Upper lobe of right lung (tissue), 1 donor: ENCODE measurements at regions not wholly inside any gene's neighbourhood (a gene's known extent, or its start where the extent isn't known, plus 50 kb on each side); places are given as distances from the start of the nearest gene placed in this dataset.

Source experiments
- ATAC-seq: fragments of 200-7000 bp; cut with Tn5 transposase; one replicate; pipeline ENCODE4 v1.9.1; 2020; ENCODE audit warnings: mild to moderate bottlenecking, moderate library complexity
- DNase-seq: peaks from one replicate; pipeline ENCODE4 v3.0.0-alpha.2; 2020
- H3K27ac ChIP-seq: fragments of 200-600 bp; one replicate; pipeline ENCODE4 v1.8.0; 2022
- H3K27me3 ChIP-seq: fragments of 200-600 bp; one replicate; pipeline ENCODE4 v1.8.0; 2022; ENCODE audit warnings: mild to moderate bottlenecking
- H3K36me3 ChIP-seq: fragments of 200-600 bp; one replicate; pipeline ENCODE4 v1.8.0; 2022
- H3K4me1 ChIP-seq: fragments of 200-600 bp; one replicate; pipeline ENCODE4 v1.8.0; 2022
- H3K4me3 ChIP-seq: fragments of 200-600 bp; one replicate; pipeline ENCODE4 v1.8.0; 2022; ENCODE audit warnings: mild to moderate bottlenecking
- H3K9me3 ChIP-seq: fragments of 200-600 bp; one replicate; pipeline ENCODE4 v1.8.0; 2022
- intact Hi-C: fragments of 100-400 bp; cut with DNase I; formaldehyde crosslinking; loops from one replicate; pipeline ENCODE4 v1.11.0; 2022
- TF ChIP-seq, protein P1 (sequence below): fragments of 200-600 bp; IDR thresholded peaks from one replicate; pipeline ENCODE4 v1.8.0; 2022; ENCODE audit warnings: antibody characterized with exemption
- donor health status: DM: no; HTN: yes; CAD: no; lungs with severe emphysema.

DNA sequence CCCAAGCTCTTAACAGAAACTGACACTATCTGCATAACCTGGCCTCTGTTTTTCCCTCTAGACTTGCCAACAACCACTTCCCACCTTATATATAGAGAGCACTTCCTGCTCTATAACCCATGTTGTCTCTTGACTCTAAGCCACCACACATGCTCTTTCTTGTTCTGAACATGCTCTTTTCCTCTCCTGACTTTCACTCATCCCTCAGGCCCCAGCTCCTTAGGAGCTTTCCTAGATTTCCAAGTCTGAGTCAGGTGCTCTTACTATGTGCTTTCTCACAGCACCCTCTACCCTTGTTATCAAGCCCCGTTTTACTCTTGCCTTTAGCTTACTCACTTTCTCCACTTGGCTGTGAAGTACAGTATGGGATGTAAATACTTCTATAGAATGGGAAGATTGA is 143.9 kb upstream of the EYA4 start:
- H3K4me1 ChIP-seq: no peaks in the 10 kb centered on the region
- intact Hi-C loops: no loop called here
- ATAC-seq (no peak), DNase-seq (no peak)
- H3K4me3 ChIP-seq: no peak overlapping the region
- H3K36me3 ChIP-seq: no peaks in the 10 kb centered on the region
- no peak overlapping the region for H3K27ac ChIP-seq
- H3K27me3 ChIP-seq: no peaks in the 10 kb centered on the region
- TF ChIP-seq, protein P1, sequence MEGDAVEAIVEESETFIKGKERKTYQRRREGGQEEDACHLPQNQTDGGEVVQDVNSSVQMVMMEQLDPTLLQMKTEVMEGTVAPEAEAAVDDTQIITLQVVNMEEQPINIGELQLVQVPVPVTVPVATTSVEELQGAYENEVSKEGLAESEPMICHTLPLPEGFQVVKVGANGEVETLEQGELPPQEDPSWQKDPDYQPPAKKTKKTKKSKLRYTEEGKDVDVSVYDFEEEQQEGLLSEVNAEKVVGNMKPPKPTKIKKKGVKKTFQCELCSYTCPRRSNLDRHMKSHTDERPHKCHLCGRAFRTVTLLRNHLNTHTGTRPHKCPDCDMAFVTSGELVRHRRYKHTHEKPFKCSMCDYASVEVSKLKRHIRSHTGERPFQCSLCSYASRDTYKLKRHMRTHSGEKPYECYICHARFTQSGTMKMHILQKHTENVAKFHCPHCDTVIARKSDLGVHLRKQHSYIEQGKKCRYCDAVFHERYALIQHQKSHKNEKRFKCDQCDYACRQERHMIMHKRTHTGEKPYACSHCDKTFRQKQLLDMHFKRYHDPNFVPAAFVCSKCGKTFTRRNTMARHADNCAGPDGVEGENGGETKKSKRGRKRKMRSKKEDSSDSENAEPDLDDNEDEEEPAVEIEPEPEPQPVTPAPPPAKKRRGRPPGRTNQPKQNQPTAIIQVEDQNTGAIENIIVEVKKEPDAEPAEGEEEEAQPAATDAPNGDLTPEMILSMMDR: no peak
- H3K9me3 ChIP-seq: no peaks in the 10 kb centered on the region

DNA sequence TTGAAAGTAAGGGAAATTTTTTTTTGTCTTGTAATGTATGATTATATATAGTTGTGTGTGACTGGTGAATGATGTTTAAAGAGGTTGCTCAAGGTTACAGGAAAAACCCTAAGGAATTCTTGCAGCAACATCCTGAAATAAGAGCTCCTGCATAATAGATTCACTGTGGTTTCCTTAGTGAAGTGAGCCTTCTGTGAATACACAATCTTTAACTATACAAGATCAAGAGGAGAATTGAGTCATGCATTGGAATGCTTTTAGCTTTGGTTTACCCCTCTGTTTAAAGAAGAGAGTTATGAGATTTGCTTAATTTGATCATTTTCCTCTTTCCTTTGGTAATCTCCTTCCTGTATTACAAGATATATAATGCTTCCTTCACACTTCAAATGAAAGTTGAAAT is 141.6 kb upstream of the EYA4 start:
- ATAC-seq: no peak
- TF ChIP-seq, protein P1: no peak
- H3K27ac ChIP-seq: no peak overlapping the region

DNA sequence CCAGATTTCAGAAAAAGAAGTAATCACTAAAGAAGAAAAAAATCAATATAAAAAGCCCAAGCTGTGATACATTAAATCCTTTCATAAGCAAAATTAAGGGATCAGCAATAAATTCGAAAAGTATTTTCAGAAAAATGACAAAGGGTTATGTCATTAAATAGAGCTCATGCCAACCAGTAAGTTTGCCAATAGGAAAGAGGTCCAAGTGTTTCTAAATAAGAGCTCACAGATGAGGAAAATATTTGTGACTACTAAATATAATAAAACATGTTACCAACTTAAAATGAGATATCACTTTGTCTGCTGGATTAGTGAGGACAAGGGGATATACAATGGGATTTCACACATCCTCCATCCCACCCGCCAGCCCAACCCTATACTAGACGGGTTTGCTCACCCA is 140.3 kb upstream of the EYA4 start:
- no peaks in the 10 kb centered on the region for H3K9me3 ChIP-seq
- intact Hi-C loops: no loop called here
- TF ChIP-seq, protein P1: no peak
- no peak overlapping the region for H3K27ac ChIP-seq
- no peaks in the 10 kb centered on the region for H3K27me3 ChIP-seq
- H3K36me3 ChIP-seq: no peaks in the 10 kb centered on the region
- H3K4me3 ChIP-seq: no peak overlapping the region
- no peak for ATAC-seq
- DNase-seq: no peak
- H3K4me1 ChIP-seq: no peaks in the 10 kb centered on the region

More for the DNA sequence above, 141.6 kb upstream of the EYA4 start:
- H3K36me3 ChIP-seq: no peaks in the 10 kb centered on the region
- no peak overlapping the region for H3K4me3 ChIP-seq
- intact Hi-C loops: no loop called here
- H3K27me3 ChIP-seq: no peaks in the 10 kb centered on the region
- DNase-seq: no peak
- no peaks in the 10 kb centered on the region for H3K9me3 ChIP-seq
- no peaks in the 10 kb centered on the region for H3K4me1 ChIP-seq

DNA sequence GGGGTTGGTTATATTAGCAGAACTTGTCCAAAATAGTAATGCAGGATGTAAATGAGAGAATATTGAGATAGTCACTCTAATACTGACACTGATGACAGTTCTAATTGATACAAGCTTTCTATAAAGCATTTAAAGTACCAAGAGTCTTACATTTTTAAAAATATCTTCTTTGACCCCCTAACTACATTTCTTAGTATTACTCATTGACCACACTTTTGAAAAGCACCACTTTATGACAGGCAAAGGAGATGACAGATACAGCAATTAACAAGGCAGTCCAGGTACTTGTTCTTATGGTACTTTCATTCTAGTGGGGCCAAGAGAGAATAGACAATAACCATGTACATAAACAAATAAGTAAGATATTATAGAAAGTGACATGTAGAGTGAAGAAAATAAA is 139.4 kb upstream of the EYA4 start:
- no peaks in the 10 kb centered on the region for H3K9me3 ChIP-seq
- H3K27me3 ChIP-seq: no peaks in the 10 kb centered on the region
- H3K4me1 ChIP-seq: no peaks in the 10 kb centered on the region
- DNase-seq (no peak), ATAC-seq (no peak)
- H3K27ac ChIP-seq: no peak overlapping the region
- H3K36me3 ChIP-seq: no peaks in the 10 kb centered on the region
- TF ChIP-seq, protein P1: no peak
- intact Hi-C loops: no loop called here
- H3K4me3 ChIP-seq: no peak overlapping the region

DNA sequence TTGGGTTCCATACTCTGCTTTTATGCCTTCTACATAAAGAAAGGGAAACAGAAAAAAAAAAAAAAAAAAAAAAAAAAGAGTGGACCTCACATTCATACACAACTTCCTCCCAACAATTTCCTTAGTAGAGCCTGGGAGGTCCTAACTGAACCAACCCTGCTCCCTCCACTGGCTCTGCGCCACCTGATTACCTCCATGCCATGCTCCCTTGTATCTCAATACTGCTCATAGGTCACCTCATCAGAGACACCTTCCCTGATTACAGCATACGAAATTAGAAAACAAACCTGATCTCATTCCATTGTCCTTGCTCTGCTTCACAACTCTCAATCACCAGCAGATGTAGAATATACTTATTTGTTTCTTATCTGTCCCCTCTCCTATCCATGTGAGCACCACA is 134.2 kb upstream of the EYA4 start:
- intact Hi-C loops: no loop called here
- Histone ChIP-seq H3K9me3 (no peaks in the 10 kb centered on the region), H3K27ac (no peak overlapping the region), H3K36me3 (no peaks in the 10 kb centered on the region), H3K4me1 (no peaks in the 10 kb centered on the region), H3K4me3 (no peak overlapping the region), H3K27me3 (no peaks in the 10 kb centered on the region)
- TF ChIP-seq, protein P1: no peak
- ATAC-seq (no peak), DNase-seq (no peak)

DNA sequence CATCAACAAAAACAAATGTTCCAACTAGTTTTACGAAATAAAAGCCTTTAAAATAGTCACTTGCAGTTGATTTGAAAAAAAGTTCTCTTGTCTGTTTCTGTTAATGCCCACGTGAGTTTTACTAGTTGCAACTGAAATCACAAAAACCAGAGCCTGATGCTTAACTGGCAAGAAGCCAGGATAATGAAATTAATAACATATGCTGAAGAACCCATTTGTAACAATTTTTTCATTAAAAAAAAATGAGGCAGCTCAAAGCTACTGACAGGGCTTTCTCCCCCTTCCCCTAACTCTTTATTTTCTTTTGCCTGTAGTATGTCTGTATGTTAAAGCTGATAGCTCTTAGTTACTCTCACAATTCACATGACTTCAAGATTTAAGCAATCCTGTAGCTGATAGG is 132.7 kb upstream of the EYA4 start:
- DNase-seq (no peak), ATAC-seq (no peak)
- H3K27me3 ChIP-seq: no peaks in the 10 kb centered on the region
- no peak overlapping the region for H3K4me3 ChIP-seq
- no peak overlapping the region for H3K27ac ChIP-seq
- no peaks in the 10 kb centered on the region for H3K9me3 ChIP-seq
- intact Hi-C loops: no loop called here
- H3K4me1 ChIP-seq: no peaks in the 10 kb centered on the region
- TF ChIP-seq, protein P1: no peak
- H3K36me3 ChIP-seq: no peaks in the 10 kb centered on the region
